Ovary (tissue), 7 donors: ENCODE measurements at regions not wholly inside any gene's neighbourhood (a gene's known extent, or its start where the extent isn't known, plus 50 kb on each side); places are given as distances from the start of the nearest gene placed in this dataset.
"Not testable (repeated sequence)": the region's sequence is repeated elsewhere in the genome, so short reads cannot be mapped to it uniquely, and the experiment has no call there.

ENCODE experiments used
- DNase-seq, 5 donors: peaks; one replicate each; pipeline ENCODE4 v3.0.0-alpha.2; 2019 to 2020
- H3K27ac ChIP-seq, 2 donors: fragments of 200-600 bp; one replicate each; pipeline versions ENCODE4 v1.5.1 to v1.8.0; 2019 to 2022
- H3K27me3 ChIP-seq: fragments of 200-600 bp; one replicate; pipeline ENCODE4 v1.8.0; 2022
- H3K36me3 ChIP-seq: fragments of 200-600 bp; sonication (generic); one replicate; pipeline ENCODE4 v1.5.1; 2019
- H3K4me1 ChIP-seq: one replicate; pipeline ENCODE4 v1.8.1; 2013; ENCODE audit warnings: mild to moderate bottlenecking, moderate library complexity; ENCODE audit not compliant: insufficient read depth
- H3K4me3 ChIP-seq: fragments of 200-600 bp; sonication (generic); one replicate; pipeline ENCODE4 v1.5.1; 2017
- H3K9me3 ChIP-seq, 2 donors: fragments of 200-600 bp in 1 of 2; sonication (generic) in 1 of 2; one replicate each; pipeline versions ENCODE4 v1.5.1 to v1.8.1; 2013 to 2019; ENCODE audit warnings: mild to moderate bottlenecking in 1 of 2, moderate library complexity in 1 of 2
- CTCF ChIP-seq, 3 donors: fragments of 450-650 bp in 2 of 3; fragments of 200-600 bp in 1 of 3; IDR thresholded peaks; one replicate each; pipeline versions ENCODE4 v1.5.1 to v1.8.0; 2016 to 2022; ENCODE audit warnings: antibody characterized with exemption in 3 of 3, mild to moderate bottlenecking in 1 of 3
- EP300 ChIP-seq: sonication (generic); formaldehyde crosslinking; IDR thresholded peaks from one replicate; pipeline ENCODE4 v1.6.1; 2017; ENCODE audit warnings: antibody characterized with exemption
- POLR2A ChIP-seq: fragments of 450-650 bp; IDR thresholded peaks from one replicate; pipeline ENCODE4 v1.6.1; 2017; ENCODE audit warnings: antibody characterized with exemption, mild to moderate bottlenecking, moderate library complexity
- WGBS, 3 donors: extraction: QIAGEN DNeasy Blood & Tissue Kit in 1 of 3; methylation state at CpG; one replicate each; pipeline versions ENCODE4 v1.1.5 to v1.1.7; 2013 to 2017; 5-methylcytosine and 5-hydroxymethylcytosine counted together
- intact Hi-C, 4 donors: fragments of 100-400 bp; cut with DNase I; formaldehyde crosslinking; loops; one replicate each; pipeline versions ENCODE4 v1.11.0 to v1.15.1; 2022 to 2023
- donor health status: DM: no; HTN: no; CAD: no; lungs with moderate emphysema.
- donor health status: DM: no; HTN: no; CAD: no.
- donor health status: Bipolar disorder and iron deficiency.
- donor health status: DM: no; HTN: no; CAD: no.
- donor health status: DM: yes; HTN: yes; CAD: no.

GRCh38 chr11:64438986-64439771 lies 80.2 kb downstream of the RPS6KA4 start:
- Histone ChIP-seq H3K36me3 (no peaks in the 10 kb centered on the region), H3K4me3 (no peak overlapping the region), H3K9me3 (no peaks in the 10 kb centered on the region), H3K4me1 (peaks cover 1% of the 10 kb centered on the region), H3K27me3 (no peaks in the 10 kb centered on the region), H3K27ac (no peak overlapping the region)
- TF ChIP-seq EP300 (no peak), CTCF (IDR thresholded peaks at IDR 0.05) (no peak), POLR2A (no peak)
- WGBS, 3 donors = 19 to 26% (median 21%) methylated on average over 22 of the region's 22 CpGs
- peak in 1 of 5 donors; percentile 31 for DNase-seq
- intact Hi-C loops = no loop called here

GRCh38 chr11:64439772-64440491 lies 81.0 kb downstream of the RPS6KA4 start:
- WGBS, 3 donors = 89 to 95% (median 91%) methylated on average over 8 of the region's 8 CpGs
- H3K9me3 ChIP-seq, H3K27me3 ChIP-seq, H3K36me3 ChIP-seq, H3K27ac ChIP-seq, H3K4me1 ChIP-seq, H3K4me3 ChIP-seq: not testable (repeated sequence)
- intact Hi-C loops = loop anchor here in 1 of 4 donors (10.0 kb wide), 1 partner anchor 215 kb away; no protein-coding TSS in a partner anchor
- peak in 1 of 5 donors; percentile 5 for DNase-seq

DNA sequence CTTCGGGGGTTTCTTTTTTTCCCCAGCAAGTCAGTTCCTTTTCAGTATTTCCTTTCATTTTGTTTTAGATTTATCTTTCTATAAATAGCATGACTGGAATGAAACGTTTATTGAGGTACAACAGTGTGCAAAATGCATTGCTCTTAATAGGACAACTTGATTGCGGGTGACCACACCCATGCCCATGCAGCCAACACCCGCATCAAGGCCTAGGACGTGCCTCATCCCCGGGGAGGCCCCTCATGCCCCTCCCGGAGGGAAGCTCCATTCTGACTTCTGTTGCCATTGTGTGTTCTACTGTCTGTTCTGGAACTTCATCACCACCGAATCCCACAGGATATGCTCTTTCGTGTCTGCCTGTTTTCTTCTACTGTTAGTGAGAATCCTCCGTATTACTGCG lies 82.2 kb downstream of the RPS6KA4 start:
- WGBS, 3 donors = 58 to 64% (median 62%) methylated on average over 11 of the region's 11 CpGs
- no peak for DNase-seq

GRCh38 chr11:64443001-64443400 lies 84.0 kb downstream of the RPS6KA4 start:
- DNase-seq = no peak
- H3K4me1 ChIP-seq = peaks cover 1% of the 10 kb centered on the region
- no peaks in the 10 kb centered on the region for H3K27me3 ChIP-seq
- H3K4me3 ChIP-seq = no peak overlapping the region
- TF ChIP-seq EP300 = no peak
- no peak for TF ChIP-seq CTCF (IDR thresholded peaks at IDR 0.05)
- no peak for TF ChIP-seq POLR2A
- no peaks in the 10 kb centered on the region for H3K36me3 ChIP-seq
- intact Hi-C loops = loop anchor here in 1 of 4 donors (10.0 kb wide), 1 partner anchor 212 kb away; no protein-coding TSS in a partner anchor
- no peak overlapping the region for H3K27ac ChIP-seq
- no peaks in the 10 kb centered on the region for H3K9me3 ChIP-seq
- 82 to 88% (median 85%) methylated on average over 5 of the region's 5 CpGs for WGBS, 3 donors

More for the DNA sequence above, 82.2 kb downstream of the RPS6KA4 start:
- Histone ChIP-seq H3K4me1 (peaks cover 1% of the 10 kb centered on the region), H3K27ac (no peak overlapping the region), H3K9me3 (no peaks in the 10 kb centered on the region), H3K36me3 (no peaks in the 10 kb centered on the region), H3K27me3 (no peaks in the 10 kb centered on the region), H3K4me3 (no peak overlapping the region)
- intact Hi-C loops = loop anchor here in 1 of 4 donors (10.0 kb wide), 1 partner anchor 214 kb away; no protein-coding TSS in a partner anchor
- TF ChIP-seq EP300 (no peak), CTCF (IDR thresholded peaks at IDR 0.05) (no peak), POLR2A (no peak)
